HG02759 (cell line): ENCODE measurements at regions not wholly inside any gene's neighbourhood (a gene's known extent, or its start where the extent isn't known, plus 50 kb on each side); places are given as distances from the start of the nearest gene placed in this dataset.

Experiments used
- ATAC-seq: cut with Tn5 transposase; IDR thresholded peaks from one replicate; pipeline ENCODE4 v1.9.1; 2021; ENCODE audit warnings: mild to moderate bottlenecking, moderate library complexity; ENCODE audit not compliant: unreplicated experiment

- no peak for ATAC-seq
These were observed 50.2 kb upstream of the SDK2 start for GRCh38 chr17:73694491-73694890.

- no peak for ATAC-seq
These were observed 50.9 kb upstream of the SDK2 start for GRCh38 chr17:73695035-73695738.

- ATAC-seq: no peak
These were observed 52.0 kb upstream of the SDK2 start for GRCh38 chr17:73696251-73696650.

GRCh38 chr17:73697872-73698271 is 53.6 kb upstream of the SDK2 start:
- ATAC-seq: no peak

GRCh38 chr17:73698966-73699365 is 54.7 kb upstream of the SDK2 start:
- no peak for ATAC-seq

- no peak for ATAC-seq
These were observed 57.5 kb upstream of the SDK2 start for GRCh38 chr17:73701701-73702100.

GRCh38 chr17:73703192-73703591 is 58.9 kb upstream of the SDK2 start:
- ATAC-seq: no peak

- ATAC-seq: no peak
These were observed 59.7 kb upstream of the SDK2 start for GRCh38 chr17:73703917-73704316.

GRCh38 chr17:73705594-73705993 is 61.3 kb upstream of the SDK2 start:
- no peak for ATAC-seq

GRCh38 chr17:73706428-73706827 is 62.2 kb upstream of the SDK2 start:
- ATAC-seq: no peak

- ATAC-seq: no peak
These were observed 62.6 kb upstream of the SDK2 start for GRCh38 chr17:73706858-73707257.

GRCh38 chr17:73707358-73707757 is 63.1 kb upstream of the SDK2 start:
- ATAC-seq: no peak

GRCh38 chr17:73710095-73710592 is 65.9 kb upstream of the SDK2 start:
- no peak for ATAC-seq

GRCh38 chr17:73711184-73711583 is 66.9 kb upstream of the SDK2 start:
- peak; percentile 84 for ATAC-seq

GRCh38 chr17:73711916-73712315 is 67.7 kb upstream of the SDK2 start:
- no peak for ATAC-seq

- ATAC-seq: no peak
These were observed 68.9 kb upstream of the SDK2 start for GRCh38 chr17:73713136-73713535.

GRCh38 chr17:73715769-73716168 is 71.5 kb upstream of the SDK2 start:
- no peak for ATAC-seq

- no peak for ATAC-seq
These were observed 73.4 kb upstream of the SDK2 start for GRCh38 chr17:73717690-73718089.

GRCh38 chr17:73718362-73718761 is 74.1 kb upstream of the SDK2 start:
- no peak for ATAC-seq

GRCh38 chr17:73718912-73719311 is 74.7 kb upstream of the SDK2 start:
- ATAC-seq: no peak

GRCh38 chr17:73719588-73720071 is 75.4 kb upstream of the SDK2 start:
- no peak for ATAC-seq

GRCh38 chr17:73720187-73720834 is 76.1 kb upstream of the SDK2 start:
- no peak for ATAC-seq
